H1 (cell line): ENCODE measurements at regions not wholly inside any gene's neighbourhood (a gene's known extent, or its start where the extent isn't known, plus 50 kb on each side); places are given as distances from the start of the nearest gene placed in this dataset.

Experiments
- BCL11A ChIP-seq, 2 experiments: IDR thresholded peaks; one replicate each; pipeline ENCODE4 v1.6.1; 2011; ENCODE audit warnings: low read depth in 2 of 2, low read length in 2 of 2, mild to moderate bottlenecking in 2 of 2
- CBX5 ChIP-seq: fragments of 300-800, 300-1000 bp; sonication (generic); IDR thresholded peaks from 2 replicates; pipeline ENCODE4 v1.7.1; 2016; ENCODE audit warnings: antibody characterized with exemption, low read length, low read depth
- GABPA ChIP-seq: IDR thresholded peaks from 2 replicates; pipeline ENCODE4 v1.6.1; 2011; ENCODE audit warnings: mild to moderate bottlenecking, low read length, moderate library complexity, borderline replicate concordance; ENCODE audit not compliant: insufficient read depth
- KDM1A ChIP-seq: fragments of 200-600, 300-600 bp; sonication (generic); IDR thresholded peaks from 2 replicates; pipeline ENCODE4 v1.7.1; 2016; ENCODE audit warnings: mild to moderate bottlenecking, low read length, borderline replicate concordance
- POLR2A ChIP-seq, 2 experiments: IDR thresholded peaks; 1 replicate in 1 of 2; 2 replicates in 1 of 2; pipeline ENCODE4 v1.6.1; 2011; ENCODE audit warnings: low read depth in 2 of 2, low read length in 2 of 2, mild to moderate bottlenecking in 2 of 2; ENCODE audit errors: control extremely low read depth in 1 of 2
- POLR2AphosphoS5 ChIP-seq: IDR thresholded peaks from 2 replicates; pipeline ENCODE4 v1.6.1; 2011; ENCODE audit warnings: low read depth, low read length
- RBBP5 ChIP-seq: IDR thresholded peaks from 2 replicates; pipeline ENCODE4 v1.7.1; 2012; ENCODE audit warnings: low read depth, mild to moderate bottlenecking, inconsistent platforms, low read length, moderate library complexity, borderline replicate concordance
- TCF12 ChIP-seq: IDR thresholded peaks from 2 replicates; pipeline ENCODE4 v1.6.1; 2011; ENCODE audit warnings: low read depth, mild to moderate bottlenecking, low read length
- TF ChIP-seq, protein P1 (sequence below), 3 experiments: IDR thresholded peaks; 1 replicate in 2 of 3; 2 replicates in 1 of 3; pipeline versions ENCODE4 v1.5.1 to v1.6.1; 2011; ENCODE audit warnings: low read length in 3 of 3, mild to moderate bottlenecking in 3 of 3, inconsistent platforms in 2 of 3, low read depth in 1 of 3, moderate library complexity in 1 of 3; ENCODE audit not compliant: insufficient read depth in 1 of 3; ENCODE audit errors: control extremely low read depth in 1 of 3

DNA sequence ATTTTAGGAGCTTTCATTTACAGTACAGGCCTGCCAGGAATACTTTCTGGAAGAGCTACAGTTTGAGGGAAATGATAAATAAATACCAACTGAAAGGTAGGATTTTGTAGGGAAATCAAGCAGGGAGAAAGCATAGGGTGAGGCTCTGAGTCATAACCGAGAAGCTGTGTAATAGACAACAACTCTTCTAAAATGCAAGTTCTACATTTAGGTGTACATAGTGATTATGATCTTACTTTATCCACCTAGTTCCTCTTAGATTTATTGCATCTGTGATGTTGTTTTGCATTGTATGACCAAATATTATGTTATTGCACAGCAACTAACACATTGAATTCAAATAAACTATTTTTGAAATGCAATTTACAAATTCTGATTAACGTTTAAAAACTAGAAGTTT, 819.3 kb downstream of the PLA2G4A start:
- TF ChIP-seq RBBP5 (no peak), BCL11A (IDR thresholded peaks at IDR 0.05; ENCODE audit: low read depth in 2 of 2, low read length in 2 of 2) (no peak), POLR2A (IDR thresholded peaks at IDR 0.05; ENCODE audit: control extremely low read depth in 1 of 2, low read depth in 2 of 2, low read length in 2 of 2) (no peak), GABPA (no peak), TCF12 (no peak), POLR2AphosphoS5 (no peak), KDM1A (no peak), CBX5 (no peak)
- TF ChIP-seq, protein P1, sequence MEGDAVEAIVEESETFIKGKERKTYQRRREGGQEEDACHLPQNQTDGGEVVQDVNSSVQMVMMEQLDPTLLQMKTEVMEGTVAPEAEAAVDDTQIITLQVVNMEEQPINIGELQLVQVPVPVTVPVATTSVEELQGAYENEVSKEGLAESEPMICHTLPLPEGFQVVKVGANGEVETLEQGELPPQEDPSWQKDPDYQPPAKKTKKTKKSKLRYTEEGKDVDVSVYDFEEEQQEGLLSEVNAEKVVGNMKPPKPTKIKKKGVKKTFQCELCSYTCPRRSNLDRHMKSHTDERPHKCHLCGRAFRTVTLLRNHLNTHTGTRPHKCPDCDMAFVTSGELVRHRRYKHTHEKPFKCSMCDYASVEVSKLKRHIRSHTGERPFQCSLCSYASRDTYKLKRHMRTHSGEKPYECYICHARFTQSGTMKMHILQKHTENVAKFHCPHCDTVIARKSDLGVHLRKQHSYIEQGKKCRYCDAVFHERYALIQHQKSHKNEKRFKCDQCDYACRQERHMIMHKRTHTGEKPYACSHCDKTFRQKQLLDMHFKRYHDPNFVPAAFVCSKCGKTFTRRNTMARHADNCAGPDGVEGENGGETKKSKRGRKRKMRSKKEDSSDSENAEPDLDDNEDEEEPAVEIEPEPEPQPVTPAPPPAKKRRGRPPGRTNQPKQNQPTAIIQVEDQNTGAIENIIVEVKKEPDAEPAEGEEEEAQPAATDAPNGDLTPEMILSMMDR (IDR thresholded peaks at IDR 0.05; ENCODE audit: control extremely low read depth in 1 of 3, insufficient read depth in 1 of 3, low read depth in 1 of 3, low read length in 3 of 3): no peak
